K562 (cell line): ENCODE measurements at regions not wholly inside any gene's neighbourhood (a gene's known extent, or its start where the extent isn't known, plus 50 kb on each side); places are given as distances from the start of the nearest gene placed in this dataset.
A peak's percentile ranks its signal among the peaks of the same experiment; 100 is the strongest.

Source experiments
- ARID3A ChIP-seq: IDR thresholded peaks from 2 replicates; pipeline ENCODE4 v1.6.1; 2012; ENCODE audit warnings: low read depth, low read length, improper control_type of control experiment, borderline replicate concordance
- BHLHE40 ChIP-seq: IDR thresholded peaks from 2 replicates; pipeline ENCODE4 v1.6.1; 2011; ENCODE audit warnings: low read length, improper control_type of control experiment
- CEBPB ChIP-seq: fragments of 450-650 bp; IDR thresholded peaks from 2 replicates; pipeline ENCODE4 v1.6.1; 2016; ENCODE audit warnings: missing genetic modification characterization, missing compliant biosample characterization
- CSDE1 ChIP-seq, 2 experiments: fragments of 450-650 bp; IDR thresholded peaks; 2 replicates each; pipeline ENCODE4 v1.6.1; 2016; ENCODE audit warnings: mild to moderate bottlenecking in 1 of 2
- DPF2 ChIP-seq: fragments of 450-650 bp; IDR thresholded peaks from 2 replicates; pipeline ENCODE4 v1.6.1; 2016
- ELF2 ChIP-seq: fragments of 250-450 bp; sonication (Bioruptor Pico); IDR thresholded peaks from 2 replicates; pipeline ENCODE4 v1.5.0; 2021; ENCODE audit warnings: mild to moderate bottlenecking
- EP400 ChIP-seq: fragments of 450-650 bp; IDR thresholded peaks from 2 replicates; pipeline ENCODE4 v1.6.1; 2017; ENCODE audit warnings: antibody characterized with exemption, mild to moderate bottlenecking, moderate library complexity
- FOXP1 ChIP-seq: sonication (generic); formaldehyde crosslinking; IDR thresholded peaks from 2 replicates; pipeline ENCODE4 v1.8.0; 2022; ENCODE audit warnings: mild to moderate bottlenecking, missing genetic modification reagents
- KLF10 ChIP-seq: fragments of 250-450 bp; sonication (Bioruptor Pico); IDR thresholded peaks from 2 replicates; pipeline ENCODE4 v1.6.1; 2021; ENCODE audit warnings: matching md5 sums
- MCM3 ChIP-seq: fragments of 450-650 bp; IDR thresholded peaks from 2 replicates; pipeline ENCODE4 v1.6.1; 2016
- NBN ChIP-seq: fragments of 450-650 bp; IDR thresholded peaks from 2 replicates; pipeline ENCODE4 v1.6.1; 2016; ENCODE audit warnings: low read depth, mild to moderate bottlenecking
- SMC3 ChIP-seq: conservative IDR thresholded peaks from 2 replicates; pipeline ENCODE4 v1.6.1; 2011; ENCODE audit warnings: low read depth, low read length, improper control_type of control experiment; ENCODE audit not compliant: insufficient read depth
- TAF9B ChIP-seq: fragments of 450-650 bp; IDR thresholded peaks from 2 replicates; pipeline ENCODE4 v1.6.1; 2018; ENCODE audit warnings: mild to moderate bottlenecking; ENCODE audit not compliant: partially characterized antibody
- TEAD1 ChIP-seq, 2 experiments: fragments of 450-650 bp in 1 of 2; sonication (generic) in 1 of 2; formaldehyde crosslinking; IDR thresholded peaks; 2 replicates each; pipeline versions ENCODE4 v1.4.0 to v1.8.0; 2020 to 2022; ENCODE audit warnings: mild to moderate bottlenecking in 2 of 2, missing genetic modification reagents in 1 of 2
- YY1 ChIP-seq, 3 experiments: IDR thresholded peaks; 2 replicates each; pipeline ENCODE4 v1.6.1; 2011; ENCODE audit warnings: low read length in 2 of 3, mild to moderate bottlenecking in 2 of 3, moderate library complexity in 2 of 3, borderline replicate concordance in 1 of 3, control low read depth in 1 of 3, low read depth in 1 of 3; ENCODE audit not compliant: insufficient read depth in 3 of 3, insufficient replicate concordance in 2 of 3, control insufficient read depth in 1 of 3, insufficient read length in 1 of 3; ENCODE audit errors: extremely low read depth in 1 of 3
- ZBTB17 ChIP-seq: fragments of 450-650 bp; formaldehyde crosslinking; IDR thresholded peaks from 2 replicates; pipeline ENCODE4 v1.4.0; 2020; ENCODE audit warnings: mild to moderate bottlenecking
- ZFP1 ChIP-seq: fragments of 450-650 bp; formaldehyde crosslinking; IDR thresholded peaks from 2 replicates; pipeline ENCODE4 v1.4.0; 2020; ENCODE audit warnings: mild to moderate bottlenecking, mixed read lengths
- ZKSCAN3 ChIP-seq: fragments of 250-450 bp; sonication (Bioruptor Pico); IDR thresholded peaks from 2 replicates; pipeline ENCODE4 v1.4.0; 2020
- ZNF12 ChIP-seq: sonication (generic); formaldehyde crosslinking; IDR thresholded peaks from 2 replicates; pipeline ENCODE4 v1.4.0; 2020; ENCODE audit warnings: mild to moderate bottlenecking, missing genetic modification reagents
- ZNF134 ChIP-seq: fragments of 250-450 bp; sonication (Bioruptor Pico); conservative IDR thresholded peaks from 2 replicates; pipeline ENCODE4 v1.4.0; 2020
- ZNF518B ChIP-seq: fragments of 250-450 bp; sonication (Bioruptor Pico); IDR thresholded peaks from 2 replicates; pipeline ENCODE4 v1.5.0; 2021; ENCODE audit warnings: mild to moderate bottlenecking, moderate library complexity
- ZNF75A ChIP-seq: fragments of 450-650 bp; formaldehyde crosslinking; IDR thresholded peaks from 2 replicates; pipeline ENCODE4 v1.4.0; 2020; ENCODE audit warnings: mild to moderate bottlenecking
- TF ChIP-seq, protein P1 (sequence below), 2 experiments: fragments of 450-650 bp; conservative IDR thresholded peaks; 2 replicates each; pipeline ENCODE4 v1.6.1; 2017; ENCODE audit warnings: mild to moderate bottlenecking in 2 of 2, moderate library complexity in 2 of 2
- TF ChIP-seq, protein P2 (sequence below): fragments of 200-800 bp; sonication (Bioruptor generic); IDR thresholded peaks from 2 replicates; pipeline ENCODE4 v1.6.1; 2017; ENCODE audit warnings: missing genetic modification characterization, missing compliant biosample characterization

GRCh38 chrX:120021927-120022326 lies 55.6 kb downstream of the RHOXF2B start (continued):
- TF ChIP-seq, protein P1, sequence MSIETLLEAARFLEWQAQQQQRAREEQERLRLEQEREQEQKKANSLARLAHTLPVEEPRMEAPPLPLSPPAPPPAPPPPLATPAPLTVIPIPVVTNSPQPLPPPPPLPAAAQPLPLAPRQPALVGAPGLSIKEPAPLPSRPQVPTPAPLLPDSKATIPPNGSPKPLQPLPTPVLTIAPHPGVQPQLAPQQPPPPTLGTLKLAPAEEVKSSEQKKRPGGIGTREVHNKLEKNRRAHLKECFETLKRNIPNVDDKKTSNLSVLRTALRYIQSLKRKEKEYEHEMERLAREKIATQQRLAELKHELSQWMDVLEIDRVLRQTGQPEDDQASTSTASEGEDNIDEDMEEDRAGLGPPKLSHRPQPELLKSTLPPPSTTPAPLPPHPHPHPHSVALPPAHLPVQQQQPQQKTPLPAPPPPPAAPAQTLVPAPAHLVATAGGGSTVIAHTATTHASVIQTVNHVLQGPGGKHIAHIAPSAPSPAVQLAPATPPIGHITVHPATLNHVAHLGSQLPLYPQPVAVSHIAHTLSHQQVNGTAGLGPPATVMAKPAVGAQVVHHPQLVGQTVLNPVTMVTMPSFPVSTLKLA (conservative IDR thresholded peaks at IDR 0.05): 0 out of 4 replicates have a peak, but pooled peaks of 1 of the 2 experiments have one; percentile 21
- TF ChIP-seq ZNF134 (CRISPR knock-in tag): no peak
- peak in 1 of 2 experiments; percentile 65; a peak in 1 of 4 replicates for TF ChIP-seq TEAD1 (CRISPR knock-in tag; IDR thresholded peaks at IDR 0.05)
- no peak for TF ChIP-seq ZKSCAN3 (CRISPR knock-in tag)
- TF ChIP-seq ARID3A: no peak
- no peak for TF ChIP-seq FOXP1 (CRISPR knock-in tag)
- TF ChIP-seq, protein P2, sequence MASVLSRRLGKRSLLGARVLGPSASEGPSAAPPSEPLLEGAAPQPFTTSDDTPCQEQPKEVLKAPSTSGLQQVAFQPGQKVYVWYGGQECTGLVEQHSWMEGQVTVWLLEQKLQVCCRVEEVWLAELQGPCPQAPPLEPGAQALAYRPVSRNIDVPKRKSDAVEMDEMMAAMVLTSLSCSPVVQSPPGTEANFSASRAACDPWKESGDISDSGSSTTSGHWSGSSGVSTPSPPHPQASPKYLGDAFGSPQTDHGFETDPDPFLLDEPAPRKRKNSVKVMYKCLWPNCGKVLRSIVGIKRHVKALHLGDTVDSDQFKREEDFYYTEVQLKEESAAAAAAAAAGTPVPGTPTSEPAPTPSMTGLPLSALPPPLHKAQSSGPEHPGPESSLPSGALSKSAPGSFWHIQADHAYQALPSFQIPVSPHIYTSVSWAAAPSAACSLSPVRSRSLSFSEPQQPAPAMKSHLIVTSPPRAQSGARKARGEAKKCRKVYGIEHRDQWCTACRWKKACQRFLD (CRISPR knock-in tag): peak; percentile 51; the same call in 1 of the 2 replicates
- TF ChIP-seq KLF10 (CRISPR knock-in tag): no peak
- no peak for TF ChIP-seq CSDE1 (IDR thresholded peaks at IDR 0.05)
- TF ChIP-seq ELF2 (CRISPR knock-in tag): no peak
- TF ChIP-seq CEBPB (tag): peak; percentile 100
- no peak for TF ChIP-seq ZNF75A (CRISPR knock-in tag)
- TF ChIP-seq SMC3: no peak
- no peak for TF ChIP-seq MCM3
- TF ChIP-seq TAF9B: no peak
- no peak for TF ChIP-seq ZNF518B (CRISPR knock-in tag)
- TF ChIP-seq YY1 (IDR thresholded peaks at IDR 0.05; ENCODE audit: borderline replicate concordance in 1 of 3, control insufficient read depth in 1 of 3, extremely low read depth in 1 of 3, insufficient read depth in 3 of 3, insufficient read length in 1 of 3, insufficient replicate concordance in 2 of 3, low read depth in 1 of 3, low read length in 2 of 3): no peak
- no peak for TF ChIP-seq BHLHE40
- no peak for TF ChIP-seq EP400
- TF ChIP-seq ZBTB17 (CRISPR knock-in tag): no peak
- peak; percentile 87 for TF ChIP-seq DPF2
- TF ChIP-seq ZNF12 (CRISPR knock-in tag): no peak
- TF ChIP-seq NBN: no peak
- no peak for TF ChIP-seq ZFP1 (CRISPR knock-in tag)
